Type B pancreatic cell (in vitro differentiated cells): ENCODE measurements at regions not wholly inside any gene's neighbourhood (a gene's known extent, or its start where the extent isn't known, plus 50 kb on each side); places are given as distances from the start of the nearest gene placed in this dataset.

Experiments
- DNase-seq: peaks from one replicate; pipeline ENCODE4 v3.0.0; 2021; ENCODE audit warnings: mixed read lengths; ENCODE audit not compliant: unreplicated experiment; ENCODE audit errors: extremely low spot score
- H3K27ac Mint-ChIP-seq: 2 replicates; pipeline ENCODE4 v1.8.0; 2021; ENCODE audit warnings: mild to moderate bottlenecking, mixed read lengths
- H3K27me3 Mint-ChIP-seq: 2 replicates; pipeline ENCODE4 v1.8.0; 2021; ENCODE audit warnings: mixed read lengths
- H3K36me3 Mint-ChIP-seq: 2 replicates; pipeline ENCODE4 v1.8.0; 2021; ENCODE audit warnings: mixed read lengths
- H3K4me1 Mint-ChIP-seq: one replicate; pipeline ENCODE4 v1.8.0; 2021; ENCODE audit warnings: mixed read lengths; ENCODE audit not compliant: unreplicated experiment
- H3K4me3 Mint-ChIP-seq: 2 replicates; pipeline ENCODE4 v1.8.0; 2021; ENCODE audit warnings: mild to moderate bottlenecking, mixed read lengths
- H3K9me3 Mint-ChIP-seq: 2 replicates; pipeline ENCODE4 v1.8.0; 2021; ENCODE audit warnings: mixed read lengths
- CTCF ChIP-seq: fragments of 200-600 bp; sonication (generic); conservative IDR thresholded peaks from 2 replicates; pipeline ENCODE4 v1.5.0; 2021; ENCODE audit warnings: antibody characterized with exemption, mild to moderate bottlenecking

- Mint-ChIP-seq H3K4me3 (no peak overlapping the region), H3K27me3 (no peaks in the 10 kb centered on the region), H3K9me3 (no peaks in the 10 kb centered on the region), H3K27ac (no peak overlapping the region), H3K36me3 (no peaks in the 10 kb centered on the region), H3K4me1 (peaks cover 8% of the 10 kb centered on the region)
- no peak for TF ChIP-seq CTCF
- DNase-seq = no peak
Observed at GRCh38 chr13:59542303-59542702, 621.4 kb downstream of the DIAPH3 start.

GRCh38 chr13:59543418-59543817 lies 620.3 kb downstream of the DIAPH3 start:
- Mint-ChIP-seq H3K36me3 (no peaks in the 10 kb centered on the region), H3K4me1 (peaks cover 8% of the 10 kb centered on the region), H3K4me3 (no peak overlapping the region), H3K27me3 (no peaks in the 10 kb centered on the region), H3K9me3 (no peaks in the 10 kb centered on the region), H3K27ac (no peak overlapping the region)
- DNase-seq = no peak
- no peak for TF ChIP-seq CTCF

- DNase-seq = no peak
- Mint-ChIP-seq H3K4me1 (peaks cover 8% of the 10 kb centered on the region), H3K4me3 (no peak overlapping the region), H3K27ac (no peak overlapping the region), H3K36me3 (no peaks in the 10 kb centered on the region), H3K9me3 (no peaks in the 10 kb centered on the region), H3K27me3 (no peaks in the 10 kb centered on the region)
- TF ChIP-seq CTCF = no peak
Observed at GRCh38 chr13:59545007-59545406, 618.7 kb downstream of the DIAPH3 start.

GRCh38 chr13:59546178-59546577 lies 617.5 kb downstream of the DIAPH3 start:
- no peaks in the 10 kb centered on the region for H3K27me3 Mint-ChIP-seq

GRCh38 chr13:59547950-59548349 lies 615.8 kb downstream of the DIAPH3 start:
- Mint-ChIP-seq H3K4me3 (no peak overlapping the region), H3K27ac (no peak overlapping the region), H3K27me3 (no peaks in the 10 kb centered on the region), H3K36me3 (peaks cover 4% of the 10 kb centered on the region), H3K4me1 (no peaks in the 10 kb centered on the region), H3K9me3 (peaks cover 16% of the 10 kb centered on the region)
- no peak for TF ChIP-seq CTCF
- no peak for DNase-seq

More at GRCh38 chr13:59546178-59546577, 617.5 kb downstream of the DIAPH3 start:
- no peak overlapping the region for H3K27ac Mint-ChIP-seq
- no peak for DNase-seq
- H3K4me3 Mint-ChIP-seq = no peak overlapping the region
- H3K9me3 Mint-ChIP-seq = peaks cover 5% of the 10 kb centered on the region
- peaks cover 8% of the 10 kb centered on the region for H3K4me1 Mint-ChIP-seq
- H3K36me3 Mint-ChIP-seq = peaks cover 4% of the 10 kb centered on the region
- TF ChIP-seq CTCF = no peak

- Mint-ChIP-seq H3K9me3 (peaks cover 17% of the 10 kb centered on the region), H3K36me3 (peaks cover 3% of the 10 kb centered on the region), H3K4me3 (no peak overlapping the region), H3K4me1 (peaks cover 3% of the 10 kb centered on the region), H3K27me3 (no peaks in the 10 kb centered on the region), H3K27ac (no peak overlapping the region)
- DNase-seq = no peak
- TF ChIP-seq CTCF = no peak
Observed at GRCh38 chr13:59562924-59563323, 600.8 kb downstream of the DIAPH3 start.
